Neural cell (in vitro differentiated cells): ENCODE measurements at regions not wholly inside any gene's neighbourhood (a gene's known extent, or its start where the extent isn't known, plus 50 kb on each side); places are given as distances from the start of the nearest gene placed in this dataset.

Source experiments
- H2AFZ ChIP-seq: fragments of 200-600, 300-800 bp; sonication (generic), shearing (Covaris generic); 2 replicates; pipeline ENCODE4 v1.6.0; 2014; ENCODE audit warnings: low read depth, mild to moderate bottlenecking, antibody characterized with exemption, low read length, moderate library complexity
- H3F3A ChIP-seq: fragments of 200-600 bp; shearing (Covaris generic); 2 replicates; pipeline ENCODE4 v1.6.1; 2016; ENCODE audit warnings: mild to moderate bottlenecking, moderate library complexity, mixed read lengths, antibody characterized with exemption, low read length; ENCODE audit not compliant: insufficient read depth, poor library complexity, severe bottlenecking
- H3K27ac ChIP-seq: fragments of 200-600, 300-800 bp; sonication (generic), shearing (Covaris generic); 2 replicates; pipeline ENCODE4 v1.5.1; 2014; ENCODE audit warnings: mild to moderate bottlenecking, low read length, moderate library complexity
- H3K27me3 ChIP-seq: fragments of 300-800, 200-600 bp; sonication (generic), shearing (Covaris generic); 2 replicates; pipeline ENCODE4 v1.6.0; 2014; ENCODE audit warnings: mild to moderate bottlenecking, low read depth, low read length, moderate library complexity; ENCODE audit not compliant: insufficient read depth
- H3K36me3 ChIP-seq: fragments of 300-800, 200-600 bp; sonication (generic), shearing (Covaris generic); 2 replicates; pipeline ENCODE4 v1.5.1; 2014; ENCODE audit warnings: mild to moderate bottlenecking, antibody characterized with exemption, low read length, moderate library complexity; ENCODE audit not compliant: insufficient read depth
- H3K4me2 ChIP-seq: fragments of 300-800, 200-600 bp; sonication (generic), shearing (Covaris generic); 2 replicates; pipeline ENCODE4 v1.6.0; 2014; ENCODE audit warnings: mild to moderate bottlenecking, low read length
- H3K4me3 ChIP-seq: fragments of 300-800, 200-600 bp; sonication (generic), shearing (Covaris generic); 2 replicates; pipeline ENCODE4 v1.5.1; 2014; ENCODE audit warnings: mild to moderate bottlenecking, low read length, moderate library complexity
- H3K79me2 ChIP-seq: fragments of 200-600 bp; shearing (Covaris generic); replicated peaks from 2 replicates; pipeline ENCODE4 v1.6.0; 2014; ENCODE audit warnings: mild to moderate bottlenecking, low read length, moderate library complexity; ENCODE audit not compliant: insufficient read depth
- H3K9ac ChIP-seq: fragments of 300-800, 200-600 bp; sonication (generic), shearing (Covaris generic); 2 replicates; pipeline ENCODE4 v1.6.1; 2016; ENCODE audit warnings: mild to moderate bottlenecking, low read length, mixed read lengths
- H3K9me2 ChIP-seq: fragments of 200-600 bp; shearing (Covaris generic); 2 replicates; pipeline ENCODE4 v1.6.1; 2016; ENCODE audit warnings: mild to moderate bottlenecking, low read length, mixed read lengths; ENCODE audit not compliant: insufficient read depth
- H3K9me3 ChIP-seq: fragments of 200-600, 300-800 bp; sonication (generic), shearing (Covaris generic); 2 replicates; pipeline ENCODE4 v1.6.1; 2016; ENCODE audit warnings: mild to moderate bottlenecking, mixed run types, low read length, moderate library complexity, mixed read lengths
- H4K20me1 ChIP-seq: fragments of 200-600 bp; shearing (Covaris generic); 2 replicates; pipeline ENCODE4 v1.6.1; 2016; ENCODE audit warnings: mild to moderate bottlenecking, mixed run types; ENCODE audit not compliant: insufficient read depth
- EP300 ChIP-seq: fragments of 450-650 bp; conservative IDR thresholded peaks from 2 replicates; pipeline ENCODE4 v1.6.1; 2014; ENCODE audit warnings: antibody characterized with exemption, mild to moderate bottlenecking, moderate library complexity; ENCODE audit not compliant: poor library complexity, severe bottlenecking
- EZH2 ChIP-seq: fragments of 200-600, 300-800 bp; shearing (Covaris generic), sonication (generic); IDR thresholded peaks from 2 replicates; pipeline ENCODE4 v1.6.1; 2014; ENCODE audit warnings: antibody characterized with exemption, low read length, borderline replicate concordance, mild to moderate bottlenecking; ENCODE audit not compliant: insufficient read depth, poor library complexity, severe bottlenecking
- MXI1 ChIP-seq: fragments of 450-650 bp; conservative IDR thresholded peaks from 2 replicates; pipeline ENCODE4 v1.6.1; 2014; ENCODE audit warnings: antibody characterized with exemption, mild to moderate bottlenecking; ENCODE audit not compliant: poor library complexity, severe bottlenecking
- POLR2AphosphoS5 ChIP-seq: IDR thresholded peaks from 2 replicates; pipeline ENCODE4 v1.6.1; 2012
- RAD21 ChIP-seq: fragments of 450-650 bp; conservative IDR thresholded peaks from 2 replicates; pipeline ENCODE4 v1.6.1; 2014; ENCODE audit warnings: antibody characterized with exemption, mild to moderate bottlenecking, moderate library complexity
- SMC3 ChIP-seq: fragments of 450-650 bp; conservative IDR thresholded peaks from 2 replicates; pipeline ENCODE4 v1.6.1; 2014; ENCODE audit warnings: antibody characterized with exemption, mild to moderate bottlenecking, moderate library complexity; ENCODE audit not compliant: poor library complexity
- TAF1 ChIP-seq: IDR thresholded peaks from 2 replicates; pipeline ENCODE4 v1.6.1; 2012; ENCODE audit warnings: low read depth
- TF ChIP-seq, protein P1 (sequence below): fragments of 450-650 bp; IDR thresholded peaks from 2 replicates; pipeline ENCODE4 v1.5.1; 2014; ENCODE audit warnings: antibody characterized with exemption, mild to moderate bottlenecking, moderate library complexity; ENCODE audit not compliant: poor library complexity, severe bottlenecking
- TF ChIP-seq, protein P2 (sequence below): IDR thresholded peaks from 2 replicates; pipeline ENCODE4 v1.6.1; 2012; ENCODE audit warnings: borderline replicate concordance

DNA sequence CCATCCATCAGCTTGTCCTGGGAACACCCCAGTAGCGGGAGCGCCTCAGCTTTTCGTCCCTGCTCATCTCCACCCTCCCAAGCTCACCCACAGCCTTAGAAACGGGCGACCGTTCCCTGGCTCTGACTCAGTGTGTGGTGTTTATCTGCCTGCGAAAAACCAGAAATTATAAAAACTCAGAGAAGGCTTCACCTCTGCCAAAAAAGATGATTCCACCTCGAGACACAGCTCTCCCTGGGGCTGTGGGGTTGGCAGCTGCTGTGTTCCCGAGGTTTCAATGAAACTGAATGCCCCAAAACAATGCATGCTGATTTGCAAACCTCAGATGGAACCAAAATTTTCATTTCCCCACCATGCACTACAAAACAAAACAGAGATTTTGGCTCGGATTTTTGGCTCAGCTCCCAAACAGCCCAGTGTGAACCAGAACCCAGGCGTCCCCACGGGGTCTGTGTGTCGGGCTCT lies 62.4 kb upstream of the MED9 start:
- Histone ChIP-seq H3K27me3 (no peaks in the 10 kb centered on the region), H3K9me2 (no peaks in the 10 kb centered on the region), H2AFZ (no peak overlapping the region), H3K27ac (no peak overlapping the region), H3K36me3 (no peaks in the 10 kb centered on the region), H3K9ac (no peak overlapping the region), H3K4me2 (no peak overlapping the region), H3K4me3 (no peak overlapping the region), H3K9me3 (no peaks in the 10 kb centered on the region), H3K79me2 (no peaks in the 10 kb centered on the region), H3F3A (no peaks in the 10 kb centered on the region), H4K20me1 (no peaks in the 10 kb centered on the region)
- TF ChIP-seq EZH2 (no peak), MXI1 (no peak), EP300 (no peak), TAF1 (no peak), SMC3 (no peak), RAD21 (no peak), POLR2AphosphoS5 (no peak)
- TF ChIP-seq, protein P1, sequence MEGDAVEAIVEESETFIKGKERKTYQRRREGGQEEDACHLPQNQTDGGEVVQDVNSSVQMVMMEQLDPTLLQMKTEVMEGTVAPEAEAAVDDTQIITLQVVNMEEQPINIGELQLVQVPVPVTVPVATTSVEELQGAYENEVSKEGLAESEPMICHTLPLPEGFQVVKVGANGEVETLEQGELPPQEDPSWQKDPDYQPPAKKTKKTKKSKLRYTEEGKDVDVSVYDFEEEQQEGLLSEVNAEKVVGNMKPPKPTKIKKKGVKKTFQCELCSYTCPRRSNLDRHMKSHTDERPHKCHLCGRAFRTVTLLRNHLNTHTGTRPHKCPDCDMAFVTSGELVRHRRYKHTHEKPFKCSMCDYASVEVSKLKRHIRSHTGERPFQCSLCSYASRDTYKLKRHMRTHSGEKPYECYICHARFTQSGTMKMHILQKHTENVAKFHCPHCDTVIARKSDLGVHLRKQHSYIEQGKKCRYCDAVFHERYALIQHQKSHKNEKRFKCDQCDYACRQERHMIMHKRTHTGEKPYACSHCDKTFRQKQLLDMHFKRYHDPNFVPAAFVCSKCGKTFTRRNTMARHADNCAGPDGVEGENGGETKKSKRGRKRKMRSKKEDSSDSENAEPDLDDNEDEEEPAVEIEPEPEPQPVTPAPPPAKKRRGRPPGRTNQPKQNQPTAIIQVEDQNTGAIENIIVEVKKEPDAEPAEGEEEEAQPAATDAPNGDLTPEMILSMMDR: no peak
- TF ChIP-seq, protein P2, sequence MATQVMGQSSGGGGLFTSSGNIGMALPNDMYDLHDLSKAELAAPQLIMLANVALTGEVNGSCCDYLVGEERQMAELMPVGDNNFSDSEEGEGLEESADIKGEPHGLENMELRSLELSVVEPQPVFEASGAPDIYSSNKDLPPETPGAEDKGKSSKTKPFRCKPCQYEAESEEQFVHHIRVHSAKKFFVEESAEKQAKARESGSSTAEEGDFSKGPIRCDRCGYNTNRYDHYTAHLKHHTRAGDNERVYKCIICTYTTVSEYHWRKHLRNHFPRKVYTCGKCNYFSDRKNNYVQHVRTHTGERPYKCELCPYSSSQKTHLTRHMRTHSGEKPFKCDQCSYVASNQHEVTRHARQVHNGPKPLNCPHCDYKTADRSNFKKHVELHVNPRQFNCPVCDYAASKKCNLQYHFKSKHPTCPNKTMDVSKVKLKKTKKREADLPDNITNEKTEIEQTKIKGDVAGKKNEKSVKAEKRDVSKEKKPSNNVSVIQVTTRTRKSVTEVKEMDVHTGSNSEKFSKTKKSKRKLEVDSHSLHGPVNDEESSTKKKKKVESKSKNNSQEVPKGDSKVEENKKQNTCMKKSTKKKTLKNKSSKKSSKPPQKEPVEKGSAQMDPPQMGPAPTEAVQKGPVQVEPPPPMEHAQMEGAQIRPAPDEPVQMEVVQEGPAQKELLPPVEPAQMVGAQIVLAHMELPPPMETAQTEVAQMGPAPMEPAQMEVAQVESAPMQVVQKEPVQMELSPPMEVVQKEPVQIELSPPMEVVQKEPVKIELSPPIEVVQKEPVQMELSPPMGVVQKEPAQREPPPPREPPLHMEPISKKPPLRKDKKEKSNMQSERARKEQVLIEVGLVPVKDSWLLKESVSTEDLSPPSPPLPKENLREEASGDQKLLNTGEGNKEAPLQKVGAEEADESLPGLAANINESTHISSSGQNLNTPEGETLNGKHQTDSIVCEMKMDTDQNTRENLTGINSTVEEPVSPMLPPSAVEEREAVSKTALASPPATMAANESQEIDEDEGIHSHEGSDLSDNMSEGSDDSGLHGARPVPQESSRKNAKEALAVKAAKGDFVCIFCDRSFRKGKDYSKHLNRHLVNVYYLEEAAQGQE: no peak

DNA sequence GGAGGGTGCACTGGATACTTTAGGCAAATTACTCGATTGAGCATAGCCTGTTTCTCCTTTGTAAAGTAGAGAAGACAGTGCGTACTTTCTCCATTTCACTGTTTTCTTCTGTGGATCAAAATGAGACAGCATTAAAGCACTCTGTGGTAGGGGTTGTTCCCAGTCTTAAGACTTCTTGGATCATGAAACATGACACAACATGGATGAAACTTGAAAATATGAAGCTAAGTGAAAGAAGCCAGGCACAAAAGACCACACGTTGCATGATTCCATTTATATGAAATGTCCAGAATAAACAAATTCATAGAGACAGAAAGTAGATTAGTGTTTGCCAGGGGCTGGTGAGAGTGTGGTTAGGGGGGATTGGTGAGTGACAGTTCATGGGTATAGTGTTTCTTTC lies 61.8 kb upstream of the MED9 start:
- no peak overlapping the region for H2AFZ ChIP-seq
- no peak overlapping the region for H3K4me3 ChIP-seq
- H3K36me3 ChIP-seq: no peaks in the 10 kb centered on the region
- no peak for TF ChIP-seq RAD21
- TF ChIP-seq MXI1: no peak
- TF ChIP-seq, protein P1: no peak
- no peak for TF ChIP-seq EP300
- no peak for TF ChIP-seq SMC3
- TF ChIP-seq EZH2: no peak
- TF ChIP-seq TAF1: no peak
- TF ChIP-seq, protein P2: no peak
- TF ChIP-seq POLR2AphosphoS5: no peak
- H3K9me3 ChIP-seq: no peaks in the 10 kb centered on the region
- H3K79me2 ChIP-seq: no peaks in the 10 kb centered on the region
- no peak overlapping the region for H3K9ac ChIP-seq
- no peak overlapping the region for H3K4me2 ChIP-seq
- H3K9me2 ChIP-seq: no peaks in the 10 kb centered on the region
- H3K27ac ChIP-seq: no peak overlapping the region
- no peaks in the 10 kb centered on the region for H3K27me3 ChIP-seq
- no peaks in the 10 kb centered on the region for H3F3A ChIP-seq
- no peaks in the 10 kb centered on the region for H4K20me1 ChIP-seq
